Body of pancreas (tissue), 4 donors: ENCODE measurements at regions not wholly inside any gene's neighbourhood (a gene's known extent, or its start where the extent isn't known, plus 50 kb on each side); places are given as distances from the start of the nearest gene placed in this dataset.
"Not testable (repeated sequence)": the region's sequence is repeated elsewhere in the genome, so short reads cannot be mapped to it uniquely, and the experiment has no call there.

ENCODE experiments used
- ATAC-seq: fragments of 150-250 bp; one replicate; pipeline ENCODE4 v1.9.1; 2016
- DNase-seq, 4 donors: peaks; one replicate each; pipeline ENCODE4 v3.0.0-alpha.2; 2019
- H3K27ac ChIP-seq, 4 donors: fragments of 200-600 bp; sonication (generic); 1 replicate in 3 of 4; 2 replicates in 1 of 4; pipeline versions ENCODE4 v1.5.1 to v1.6.1; 2016 to 2019; ENCODE audit warnings: mild to moderate bottlenecking in 1 of 4, mixed read lengths in 1 of 4, moderate library complexity in 1 of 4
- H3K27me3 ChIP-seq, 2 donors: fragments of 200-600 bp; sonication (generic); one replicate each; pipeline ENCODE4 v1.6.0; 2016; ENCODE audit warnings: mild to moderate bottlenecking in 1 of 2
- H3K36me3 ChIP-seq, 2 donors: fragments of 200-600 bp; sonication (generic); replicated peaks in 1 of 2; 2 replicates each; pipeline ENCODE4 v1.5.1; 2016; ENCODE audit warnings: low read depth in 2 of 2; ENCODE audit not compliant: insufficient read depth in 1 of 2
- H3K4me1 ChIP-seq: fragments of 200-600 bp; sonication (generic); one replicate; pipeline ENCODE4 v1.6.0; 2016
- H3K4me3 ChIP-seq, 2 donors: fragments of 200-600 bp; sonication (generic); 1 replicate in 1 of 2; 2 replicates in 1 of 2; pipeline ENCODE4 v1.5.1; 2016 to 2019
- H3K9me3 ChIP-seq, 3 donors: fragments of 200-600 bp; sonication (generic); 1 replicate in 2 of 3; 2 replicates in 1 of 3; pipeline ENCODE4 v1.5.1; 2016
- CTCF ChIP-seq, 7 experiments: fragments of 450-650 bp in 4 of 7; fragments of 200-600 bp in 3 of 7; sonication (generic) in 3 of 7; IDR thresholded peaks; one replicate each; pipeline ENCODE4 v1.5.1; 2016 to 2019; ENCODE audit warnings: antibody characterized with exemption in 7 of 7
- POLR2A ChIP-seq, 3 donors: fragments of 450-650 bp; IDR thresholded peaks; one replicate each; pipeline ENCODE4 v1.6.1; 2016; ENCODE audit warnings: antibody characterized with exemption in 3 of 3, mild to moderate bottlenecking in 2 of 3
- WGBS, 2 donors: methylation state at CpG; one replicate each; pipeline ENCODE4 v1.1.5; 2017; 5-methylcytosine and 5-hydroxymethylcytosine counted together
- intact Hi-C: fragments of 100-400 bp; cut with DNase I; formaldehyde crosslinking; loops from one replicate; pipeline ENCODE4 v1.15.1; 2023

DNA sequence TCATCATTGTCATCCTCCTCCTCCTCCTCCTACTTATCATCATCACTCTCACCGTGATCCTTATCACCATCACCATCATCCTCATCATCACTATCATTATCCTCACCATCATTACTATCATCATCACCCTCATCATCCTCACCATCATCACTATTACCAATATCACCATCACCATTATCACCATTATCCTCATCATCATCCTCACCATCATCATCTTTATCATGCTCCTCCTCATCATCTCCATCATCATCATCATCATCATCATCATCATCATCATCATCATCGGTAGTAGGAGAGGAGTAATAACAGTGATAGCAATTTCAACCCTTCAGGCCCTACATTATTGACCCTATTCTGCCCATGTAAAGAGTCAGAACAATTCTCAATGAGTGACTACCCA lies 345.9 kb upstream of the ZNF32 start:
- ATAC-seq, result no peak
- Histone ChIP-seq H3K4me3 (no peak overlapping the region), H3K27ac (no peak overlapping the region), H3K4me1 (peaks cover 20% of the 10 kb centered on the region), H3K9me3 (no peaks in the 10 kb centered on the region), H3K36me3 (no peaks in the 10 kb centered on the region), H3K27me3 (no peaks in the 10 kb centered on the region)
- DNase-seq, result no peak
- 91 to 98% methylated on average over 2 of the region's 2 CpGs for WGBS, 2 donors
- intact Hi-C loops, result no loop called here
- TF ChIP-seq POLR2A (IDR thresholded peaks at IDR 0.05), result no peak

DNA sequence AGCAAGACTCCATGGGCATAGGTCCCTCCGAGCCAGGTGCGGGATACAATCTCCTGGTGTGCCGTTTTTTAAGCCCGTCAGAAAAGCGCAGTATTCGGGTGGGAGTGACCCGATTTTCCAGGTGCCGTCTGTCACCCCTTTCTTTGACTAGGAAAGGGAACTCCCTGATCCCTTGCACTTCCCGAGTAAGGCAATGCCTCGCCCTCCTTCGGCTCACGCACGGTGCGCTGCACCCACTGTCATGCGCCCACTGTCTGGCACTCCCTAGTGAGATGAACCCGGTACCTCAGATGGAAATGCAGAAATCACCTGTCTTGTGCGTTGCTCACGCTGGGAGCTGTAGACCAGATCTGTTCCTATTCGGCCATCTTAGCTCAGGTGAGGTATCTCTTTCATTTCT lies 344.1 kb upstream of the ZNF32 start:
- H3K36me3 ChIP-seq, DNase-seq, H3K27me3 ChIP-seq, H3K4me1 ChIP-seq, intact Hi-C loops, H3K9me3 ChIP-seq, ATAC-seq, H3K4me3 ChIP-seq, H3K27ac ChIP-seq: not testable (repeated sequence)
- 89 to 91% methylated on average over 17 to 19 of the region's 19 CpGs for WGBS, 2 donors

DNA sequence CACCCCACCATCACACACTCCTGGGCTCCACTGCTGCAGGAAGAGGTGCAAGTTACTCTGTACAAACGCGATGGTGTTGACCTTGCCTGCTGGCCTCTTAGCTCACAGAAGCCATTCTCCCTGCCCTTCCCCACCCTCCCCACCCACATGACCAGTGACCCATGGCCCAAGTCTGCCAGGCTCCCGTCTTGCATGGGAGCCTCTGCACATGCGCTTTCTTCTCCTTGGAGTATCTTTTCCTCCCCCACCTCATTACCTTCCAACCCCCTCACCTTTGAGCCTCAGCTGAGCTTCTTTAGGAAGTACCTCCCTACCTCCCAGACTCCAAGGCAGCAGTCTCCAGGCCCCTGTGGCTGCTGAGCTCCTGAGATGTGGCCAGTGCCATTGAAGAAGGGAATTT lies 337.7 kb upstream of the ZNF32 start:
- Histone ChIP-seq H3K27ac (no peak overlapping the region), H3K9me3 (no peaks in the 10 kb centered on the region), H3K36me3 (no peaks in the 10 kb centered on the region), H3K27me3 (no peaks in the 10 kb centered on the region), H3K4me1 (no peaks in the 10 kb centered on the region), H3K4me3 (no peak overlapping the region)
- WGBS, 2 donors, result 72 to 81% methylated on average over 4 of the region's 4 CpGs
- intact Hi-C loops, result no loop called here
- TF ChIP-seq CTCF (IDR thresholded peaks at IDR 0.05) (no peak), POLR2A (IDR thresholded peaks at IDR 0.05) (no peak)
- no peak for ATAC-seq
- DNase-seq, result no peak

- H3K9me3 ChIP-seq, result no peaks in the 10 kb centered on the region
- ATAC-seq (no peak), DNase-seq (no peak)
- TF ChIP-seq CTCF (IDR thresholded peaks at IDR 0.05), result no peak
- TF ChIP-seq POLR2A (IDR thresholded peaks at IDR 0.05), result no peak
- no peaks in the 10 kb centered on the region for H3K36me3 ChIP-seq
- H3K27ac ChIP-seq, result no peak overlapping the region
- intact Hi-C loops, result no loop called here
- no peaks in the 10 kb centered on the region for H3K4me1 ChIP-seq
- no peaks in the 10 kb centered on the region for H3K27me3 ChIP-seq
- WGBS, 2 donors, result 94 to 96% methylated on average over 5 of the region's 5 CpGs
- H3K4me3 ChIP-seq, result no peak overlapping the region
Measured at GRCh38 chr10:43985941-43986340, 337.3 kb upstream of the ZNF32 start.

DNA sequence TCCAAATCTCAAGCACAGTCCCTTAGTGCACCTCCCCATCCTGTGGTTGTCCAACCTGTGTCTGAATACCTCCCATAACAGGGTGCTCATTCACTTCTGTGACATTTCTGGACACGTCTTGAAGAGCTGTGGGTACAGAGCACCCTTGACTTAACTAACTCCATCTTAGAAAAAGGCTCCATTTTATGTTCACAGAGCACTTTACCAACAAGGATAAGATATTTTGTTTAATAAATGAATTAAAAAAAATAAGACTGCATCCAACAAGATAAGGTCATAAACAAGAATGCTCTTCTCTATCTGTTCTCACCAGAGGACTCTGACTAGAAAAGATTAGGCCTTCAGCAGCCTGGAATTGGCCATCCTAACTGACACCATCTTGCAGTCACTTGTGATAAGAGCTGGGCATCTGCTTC lies 335.2 kb upstream of the ZNF32 start:
- Histone ChIP-seq H3K4me3 (no peak overlapping the region), H3K27ac (no peak overlapping the region), H3K4me1 (no peaks in the 10 kb centered on the region), H3K27me3 (no peaks in the 10 kb centered on the region), H3K9me3 (no peaks in the 10 kb centered on the region), H3K36me3 (no peaks in the 10 kb centered on the region)
- 81 to 94% methylated on average over 1 of the region's 1 CpG for WGBS, 2 donors
- DNase-seq, result no peak
- no peak for ATAC-seq
- intact Hi-C loops, result no loop called here
- TF ChIP-seq CTCF (IDR thresholded peaks at IDR 0.05), result no peak
- TF ChIP-seq POLR2A (IDR thresholded peaks at IDR 0.05), result no peak

DNA sequence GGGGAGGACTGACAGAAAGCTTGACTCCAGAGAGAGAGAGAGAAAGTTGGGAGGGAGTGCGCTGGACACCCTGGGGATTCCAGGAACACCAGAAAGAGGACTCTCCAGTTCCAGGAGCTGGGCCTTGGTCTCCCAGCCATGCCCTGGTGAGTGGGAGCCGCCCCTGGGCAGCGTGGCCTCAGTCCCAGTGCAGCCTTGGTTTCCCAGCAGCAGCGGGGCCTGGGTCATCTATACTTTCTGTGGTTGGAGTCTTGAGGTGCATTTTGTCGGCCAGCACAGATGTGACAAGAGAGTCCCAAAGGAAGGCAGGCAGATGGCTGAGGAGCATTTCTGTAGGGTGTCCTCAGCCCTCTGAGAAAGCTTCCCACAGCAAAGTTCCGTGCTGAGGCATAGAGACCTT lies 334.7 kb upstream of the ZNF32 start:
- TF ChIP-seq CTCF (IDR thresholded peaks at IDR 0.05) (no peak), POLR2A (IDR thresholded peaks at IDR 0.05) (no peak)
- Histone ChIP-seq H3K9me3 (no peaks in the 10 kb centered on the region), H3K4me1 (no peaks in the 10 kb centered on the region), H3K4me3 (no peak overlapping the region), H3K27me3 (no peaks in the 10 kb centered on the region), H3K36me3 (no peaks in the 10 kb centered on the region), H3K27ac (no peak overlapping the region)
- ATAC-seq (no peak), DNase-seq (no peak)
- intact Hi-C loops, result no loop called here
- 92 to 95% methylated on average over 4 to 5 of the region's 6 CpGs for WGBS, 2 donors
